ENCODE measurements at regions not wholly inside any gene's neighbourhood (a gene's known extent, or its start where the extent isn't known, plus 50 kb on each side); places are given as distances from the start of the nearest gene placed in this dataset.

DNA sequence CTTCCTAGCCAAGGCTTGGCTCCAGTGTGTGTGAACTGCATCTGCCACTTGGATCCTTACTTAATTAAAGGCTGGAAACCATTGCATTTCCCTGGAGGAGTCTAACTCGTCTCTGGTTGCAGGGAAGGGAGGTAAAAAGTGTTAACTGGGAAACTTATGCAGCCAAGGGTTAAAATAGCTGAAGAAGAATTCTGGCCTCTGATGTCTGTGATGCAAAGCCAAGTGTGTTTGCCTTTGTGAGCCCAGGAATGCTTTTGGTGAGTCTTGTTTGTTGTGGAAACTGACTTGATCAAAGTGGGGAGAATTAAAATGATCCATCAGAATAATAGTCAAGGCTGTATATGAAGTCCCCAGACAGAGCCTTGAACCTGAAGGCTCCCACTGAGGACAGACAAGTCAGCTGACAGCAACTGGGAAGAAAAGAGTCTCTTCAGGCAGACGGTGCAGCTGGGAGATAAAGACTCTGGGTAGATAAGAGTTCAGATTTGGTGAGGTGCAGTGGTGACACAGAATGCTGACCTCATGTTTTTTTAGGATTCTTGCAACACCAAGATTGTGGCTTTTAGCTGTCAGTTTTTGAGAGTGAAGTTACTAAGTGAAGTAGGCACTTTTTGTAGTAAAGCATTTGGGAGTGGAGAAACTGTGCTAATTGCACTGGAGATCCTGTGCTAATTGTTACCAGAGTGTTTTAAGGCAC lies 59.5 kb upstream of the WLS start:
- no peak for DNase-seq

DNA sequence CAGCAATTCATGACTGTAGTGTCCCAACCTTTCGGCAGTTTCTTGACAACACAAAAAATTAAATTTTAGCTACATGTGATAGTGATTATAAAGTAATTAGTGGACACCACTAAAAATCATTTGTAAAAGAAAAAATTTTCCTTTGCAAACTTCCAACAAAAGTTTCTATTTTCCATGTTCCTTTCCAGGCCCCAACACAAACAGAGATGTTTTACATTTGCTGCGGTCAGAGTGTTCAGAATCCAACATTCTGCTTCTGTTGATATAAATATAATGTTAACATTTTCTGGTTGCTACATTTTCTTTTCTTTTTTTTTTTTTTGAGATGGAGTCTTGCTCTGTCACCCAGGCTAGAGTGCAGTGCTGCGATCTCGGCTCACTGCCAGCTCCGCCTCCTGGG lies 54.9 kb upstream of the WLS start:
- DNase-seq, result no peak

DNA sequence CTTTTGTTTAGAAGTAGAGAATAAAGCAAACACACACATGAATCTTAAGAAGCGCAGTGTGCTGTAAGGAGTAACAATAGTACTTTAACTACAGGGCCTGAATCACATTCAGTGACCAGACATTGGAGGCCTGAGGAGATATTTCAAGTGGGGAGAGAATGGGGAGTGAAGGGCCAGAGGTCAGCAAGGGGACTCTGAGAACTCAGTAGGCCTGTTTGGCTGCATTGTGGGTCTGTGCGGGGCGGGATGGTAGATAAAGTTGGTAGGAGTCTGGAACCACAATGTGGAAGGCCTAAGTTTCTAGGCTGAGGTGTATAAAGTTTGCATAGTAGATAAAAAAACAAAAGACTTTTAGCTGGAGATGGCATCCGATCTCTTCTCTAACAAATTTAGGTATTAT lies 52.7 kb upstream of the WLS start:
- no peak for DNase-seq

DNA sequence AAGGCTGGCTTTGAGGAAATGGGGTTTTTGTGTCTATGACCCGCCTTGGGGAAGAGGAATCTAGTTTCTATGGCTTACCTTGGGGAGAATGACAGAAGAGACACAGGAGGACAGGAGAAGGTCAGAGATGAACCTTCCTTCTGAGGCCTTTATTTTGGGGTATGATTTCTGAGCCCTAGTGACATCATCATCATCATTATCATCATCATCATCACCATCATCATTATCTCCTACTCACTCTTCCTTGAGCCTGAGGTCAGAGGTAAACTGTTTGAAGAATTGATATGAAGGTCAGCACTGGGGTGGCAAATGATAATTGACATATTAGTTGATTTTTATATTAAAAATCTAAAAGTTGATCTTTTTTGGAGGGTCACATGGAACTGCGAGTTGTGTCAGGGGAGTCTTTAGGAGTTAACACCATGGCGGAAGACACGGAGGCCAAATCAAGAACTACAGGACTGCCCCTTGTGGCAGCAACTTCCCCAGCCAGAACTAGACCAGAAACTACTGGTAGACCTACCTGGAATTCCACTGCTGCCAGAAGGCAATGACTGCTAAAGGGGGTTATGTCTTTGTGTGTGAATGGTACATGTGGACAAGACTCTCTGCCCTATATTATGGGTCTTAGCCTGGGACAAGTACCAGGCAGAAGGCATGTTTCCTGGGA lies 49.8 kb upstream of the WLS start:
- no peak for DNase-seq

Measured in suppressor macrophage treated with lipopolysaccharide for 4 hours (primary cell).